SJSA1 (cell line): ENCODE measurements at regions not wholly inside any gene's neighbourhood (a gene's known extent, or its start where the extent isn't known, plus 50 kb on each side); places are given as distances from the start of the nearest gene placed in this dataset.
"Not testable (repeated sequence)": the region's sequence is repeated elsewhere in the genome, so short reads cannot be mapped to it uniquely, and the experiment has no call there.

Experiments used
- DNase-seq, 2 experiments: peaks; one replicate each; pipeline ENCODE4 v3.0.0-alpha.2; 2015 to 2020; ENCODE audit warnings: low spot score in 2 of 2, low read depth in 1 of 2
- H3K27ac ChIP-seq: fragments of 250-450 bp; sonication (Bioruptor Pico); 2 replicates; pipeline ENCODE4 v1.5.1; 2020; ENCODE audit warnings: mild to moderate bottlenecking, moderate library complexity
- H3K27me3 ChIP-seq: fragments of 250-450 bp; sonication (Bioruptor Pico); replicated peaks from 2 replicates; pipeline ENCODE4 v1.5.1; 2020; ENCODE audit warnings: mild to moderate bottlenecking, moderate library complexity
- H3K36me3 ChIP-seq: fragments of 250-450 bp; sonication (Bioruptor Pico); 2 replicates; pipeline ENCODE4 v1.5.1; 2020; ENCODE audit warnings: mild to moderate bottlenecking
- H3K4me1 ChIP-seq: fragments of 250-450 bp; sonication (Bioruptor Pico); replicated peaks from 2 replicates; pipeline ENCODE4 v1.6.1; 2021; ENCODE audit warnings: mild to moderate bottlenecking
- H3K4me3 ChIP-seq: fragments of 250-450 bp; sonication (Bioruptor Pico); 2 replicates; pipeline ENCODE4 v1.5.1; 2020; ENCODE audit warnings: mild to moderate bottlenecking
- H3K9me3 ChIP-seq: fragments of 250-450 bp; sonication (Bioruptor Pico); replicated peaks from 2 replicates; pipeline ENCODE4 v1.5.1; 2020; ENCODE audit warnings: mild to moderate bottlenecking

GRCh38 chr4:130703211-130703935 is 1607.4 kb downstream of the C4orf33 start:
- Histone ChIP-seq H3K4me1 (no peaks in the 10 kb centered on the region), H3K4me3 (no peak overlapping the region), H3K27ac (no peak overlapping the region), H3K27me3 (no peaks in the 10 kb centered on the region), H3K9me3 (no peaks in the 10 kb centered on the region), H3K36me3 (no peaks in the 10 kb centered on the region)
- no peak for DNase-seq

DNA sequence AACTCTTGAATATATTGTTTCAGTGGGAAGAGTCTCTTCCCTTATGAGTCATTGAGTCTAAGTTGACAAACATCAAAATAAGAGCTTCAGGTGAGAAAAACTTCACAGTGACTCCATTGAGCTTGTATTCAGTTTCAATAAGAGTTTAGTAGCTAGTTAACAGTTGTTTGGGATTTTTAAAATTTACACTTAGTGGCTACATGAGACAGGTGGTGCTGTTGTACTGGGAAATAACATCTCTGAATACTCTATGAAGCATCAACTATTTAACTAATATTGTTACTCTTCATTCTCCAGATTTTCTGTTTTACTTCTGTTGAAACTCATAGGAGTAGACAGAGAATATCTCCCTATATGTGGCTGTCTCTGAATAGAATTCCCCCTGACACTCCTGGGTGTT is 1609.1 kb downstream of the C4orf33 start:
- H3K36me3 ChIP-seq = no peaks in the 10 kb centered on the region

DNA sequence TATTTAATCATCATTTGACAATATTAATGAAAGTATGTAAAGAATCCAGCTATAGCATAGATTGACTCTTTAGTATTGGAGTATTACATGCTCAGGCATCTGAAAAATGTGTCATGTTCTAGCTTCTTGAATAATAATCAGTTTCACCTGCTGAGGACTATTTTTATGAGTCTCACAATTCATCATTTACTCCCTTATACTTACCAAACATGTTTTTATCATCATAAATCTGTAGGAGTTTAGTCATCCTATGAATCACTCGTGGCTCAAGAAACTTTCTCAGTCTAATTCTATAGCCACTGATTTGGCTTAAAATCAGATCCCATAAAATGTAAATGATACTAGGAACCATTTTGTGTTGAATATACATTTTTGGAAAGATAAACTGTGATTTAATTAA is 1616.1 kb downstream of the C4orf33 start:
- no peaks in the 10 kb centered on the region for H3K27me3 ChIP-seq
- H3K4me3 ChIP-seq = no peak overlapping the region
- no peak for DNase-seq
- peaks cover 4% of the 10 kb centered on the region; the same call in 1 of the 2 replicates for H3K9me3 ChIP-seq
- no peaks in the 10 kb centered on the region for H3K4me1 ChIP-seq
- no peaks in the 10 kb centered on the region for H3K36me3 ChIP-seq
- H3K27ac ChIP-seq = no peak overlapping the region

More for the DNA sequence above, 1609.1 kb downstream of the C4orf33 start:
- no peak overlapping the region for H3K27ac ChIP-seq
- no peak overlapping the region for H3K4me3 ChIP-seq
- H3K4me1 ChIP-seq = no peaks in the 10 kb centered on the region
- DNase-seq = no peak
- no peaks in the 10 kb centered on the region for H3K27me3 ChIP-seq
- H3K9me3 ChIP-seq = no peaks in the 10 kb centered on the region

GRCh38 chr4:130714006-130714405 is 1618.1 kb downstream of the C4orf33 start:
- Histone ChIP-seq H3K4me1 (no peaks in the 10 kb centered on the region), H3K27me3 (no peaks in the 10 kb centered on the region)
- DNase-seq = no peak

DNA sequence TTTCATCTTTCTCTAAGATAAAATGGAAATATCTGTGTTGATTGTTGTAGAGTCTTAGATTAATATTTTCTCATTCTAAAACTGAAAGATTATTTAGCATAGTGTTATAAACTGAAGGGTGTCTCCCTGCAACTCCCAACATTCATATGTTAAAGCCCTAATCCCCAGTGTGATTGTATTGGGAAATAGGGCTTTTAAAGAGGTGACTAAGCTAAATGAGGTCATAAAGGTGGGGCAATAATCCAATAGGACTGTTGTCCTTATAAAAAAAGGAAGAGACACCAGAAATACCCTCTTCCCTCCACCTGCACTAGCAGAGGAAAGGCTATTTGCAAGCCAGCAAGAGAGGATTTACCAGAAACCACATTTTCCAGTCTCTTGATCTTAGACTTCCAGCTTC is 1626.4 kb downstream of the C4orf33 start:
- Histone ChIP-seq H3K9me3 (no peaks in the 10 kb centered on the region), H3K27ac (no peak overlapping the region), H3K36me3 (no peaks in the 10 kb centered on the region), H3K27me3 (no peaks in the 10 kb centered on the region), H3K4me1 (no peaks in the 10 kb centered on the region), H3K4me3 (no peak overlapping the region)
- DNase-seq = no peak

More at GRCh38 chr4:130714006-130714405, 1618.1 kb downstream of the C4orf33 start:
- Histone ChIP-seq H3K27ac (no peak overlapping the region), H3K36me3 (no peaks in the 10 kb centered on the region), H3K9me3 (peaks cover 4% of the 10 kb centered on the region; the same call in 1 of the 2 replicates), H3K4me3 (no peak overlapping the region)

GRCh38 chr4:130736436-130737185 is 1640.7 kb downstream of the C4orf33 start:
- H3K4me3 ChIP-seq = no peak overlapping the region
- no peak overlapping the region for H3K27ac ChIP-seq
- no peaks in the 10 kb centered on the region for H3K27me3 ChIP-seq
- DNase-seq = no peak
- no peaks in the 10 kb centered on the region for H3K4me1 ChIP-seq
- H3K36me3 ChIP-seq = no peaks in the 10 kb centered on the region
- H3K9me3 ChIP-seq = no peaks in the 10 kb centered on the region

GRCh38 chr4:130738233-130738632 is 1642.3 kb downstream of the C4orf33 start:
- H3K4me3 ChIP-seq = no peak overlapping the region
- DNase-seq = no peak
- H3K4me1 ChIP-seq = no peaks in the 10 kb centered on the region
- no peaks in the 10 kb centered on the region for H3K36me3 ChIP-seq
- no peaks in the 10 kb centered on the region; the same call in 1 of the 2 replicates for H3K9me3 ChIP-seq
- no peak overlapping the region for H3K27ac ChIP-seq
- no peaks in the 10 kb centered on the region for H3K27me3 ChIP-seq

- no peak overlapping the region for H3K27ac ChIP-seq
- H3K9me3 ChIP-seq = no peaks in the 10 kb centered on the region; the same call in 1 of the 2 replicates
- H3K36me3 ChIP-seq = no peaks in the 10 kb centered on the region
- H3K4me3 ChIP-seq = no peak overlapping the region
- DNase-seq = no peak
- no peaks in the 10 kb centered on the region for H3K27me3 ChIP-seq
- no peaks in the 10 kb centered on the region for H3K4me1 ChIP-seq
Observed at GRCh38 chr4:130747842-130748241, 1651.9 kb downstream of the C4orf33 start.

DNA sequence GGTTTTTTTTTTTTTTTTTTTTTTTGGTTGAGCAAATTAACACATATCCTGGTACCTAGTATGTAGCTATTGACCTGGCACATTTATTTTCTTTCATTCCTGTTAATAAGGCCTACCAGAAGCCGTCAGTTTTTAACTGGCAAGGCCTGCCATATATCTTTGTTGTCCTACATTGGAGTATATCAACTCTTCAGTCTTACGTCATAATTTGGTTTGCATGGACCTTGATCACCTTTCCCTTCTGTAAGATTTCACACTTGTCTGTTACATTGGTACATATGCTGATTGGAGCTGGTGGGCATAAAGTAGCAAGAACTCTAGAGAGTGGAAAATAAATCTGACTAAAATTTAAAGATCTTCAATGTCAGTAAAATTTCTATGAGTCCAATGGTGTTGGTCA is 1658.0 kb downstream of the C4orf33 start:
- H3K9me3 ChIP-seq = no peaks in the 10 kb centered on the region
- H3K27ac ChIP-seq = no peak overlapping the region
- H3K27me3 ChIP-seq = no peaks in the 10 kb centered on the region
- H3K4me1 ChIP-seq = no peaks in the 10 kb centered on the region
- H3K36me3 ChIP-seq = no peaks in the 10 kb centered on the region
- no peak for DNase-seq
- no peak overlapping the region for H3K4me3 ChIP-seq

DNA sequence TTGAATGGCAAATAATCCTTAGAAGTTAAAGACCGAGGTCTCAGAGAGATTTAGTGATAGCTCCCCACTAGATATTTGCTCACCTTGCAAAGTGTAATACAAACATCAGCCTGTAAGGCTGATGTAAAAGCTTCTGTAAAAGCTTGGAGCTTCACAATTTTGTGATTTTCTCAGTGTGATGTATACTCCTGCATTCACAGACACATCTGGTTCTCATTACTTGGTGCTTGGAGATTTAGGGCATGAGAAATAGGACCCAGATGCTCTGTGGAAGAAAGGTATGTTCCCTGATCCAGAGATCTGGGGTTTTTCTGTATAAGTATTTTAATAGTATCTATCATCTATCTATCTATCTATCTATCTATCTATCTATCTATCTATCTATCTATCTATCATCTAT is 1664.3 kb downstream of the C4orf33 start:
- Histone ChIP-seq H3K9me3 (no peaks in the 10 kb centered on the region), H3K4me3 (no peak overlapping the region), H3K27ac (no peak overlapping the region), H3K4me1 (no peaks in the 10 kb centered on the region), H3K36me3 (no peaks in the 10 kb centered on the region), H3K27me3 (no peaks in the 10 kb centered on the region)
- no peak for DNase-seq

- H3K27ac ChIP-seq, H3K36me3 ChIP-seq, H3K4me1 ChIP-seq, H3K4me3 ChIP-seq, DNase-seq, H3K27me3 ChIP-seq, H3K9me3 ChIP-seq: not testable (repeated sequence)
Observed at GRCh38 chr4:130767384-130767783, 1671.4 kb downstream of the C4orf33 start.

- not testable (repeated sequence) for DNase-seq, H3K27ac ChIP-seq
Observed at GRCh38 chr4:130772966-130773365, 1677.0 kb downstream of the C4orf33 start.

GRCh38 chr4:130808492-130808891 is 1712.5 kb downstream of the C4orf33 start:
- Histone ChIP-seq H3K4me1 (no peaks in the 10 kb centered on the region), H3K36me3 (no peaks in the 10 kb centered on the region), H3K9me3 (peaks cover 3% of the 10 kb centered on the region; the same call in 1 of the 2 replicates), H3K27ac (no peak overlapping the region), H3K4me3 (no peak overlapping the region), H3K27me3 (no peaks in the 10 kb centered on the region)
- no peak for DNase-seq

More at GRCh38 chr4:130772966-130773365, 1677.0 kb downstream of the C4orf33 start:
- H3K4me1 ChIP-seq, H3K4me3 ChIP-seq, H3K9me3 ChIP-seq, H3K36me3 ChIP-seq, H3K27me3 ChIP-seq: not testable (repeated sequence)

GRCh38 chr4:130812117-130812765 is 1716.3 kb downstream of the C4orf33 start:
- Histone ChIP-seq H3K9me3 (0 out of 2 replicates have a peak, but pooled peaks cover 3% of the 10 kb centered on the region), H3K4me1 (no peaks in the 10 kb centered on the region), H3K27me3 (no peaks in the 10 kb centered on the region), H3K4me3 (no peak overlapping the region), H3K27ac (no peak overlapping the region), H3K36me3 (no peaks in the 10 kb centered on the region)
- DNase-seq = no peak
